Sigmoid colon (tissue), 6 donors: ENCODE measurements at regions not wholly inside any gene's neighbourhood (a gene's known extent, or its start where the extent isn't known, plus 50 kb on each side); places are given as distances from the start of the nearest gene placed in this dataset.

Source experiments
- DNase-seq: peaks from one replicate; pipeline ENCODE4 v3.0.0-alpha.2; 2019
- H3K27ac ChIP-seq, 4 donors: fragments of 200-600 bp; sonication (generic); one replicate each; pipeline ENCODE4 v1.5.1; 2016 to 2019; ENCODE audit warnings: mild to moderate bottlenecking in 1 of 4
- H3K27me3 ChIP-seq, 3 donors: fragments of 200-600 bp; sonication (generic); one replicate each; pipeline ENCODE4 v1.5.1; 2019; ENCODE audit warnings: mild to moderate bottlenecking in 1 of 3
- H3K36me3 ChIP-seq, 4 donors: fragments of 200-600 bp; sonication (generic); one replicate each; pipeline ENCODE4 v1.5.1; 2016 to 2019
- H3K4me1 ChIP-seq, 4 donors: fragments of 200-600 bp; sonication (generic); one replicate each; pipeline ENCODE4 v1.5.1; 2017 to 2019
- H3K4me3 ChIP-seq, 4 donors: fragments of 200-600 bp; sonication (generic); one replicate each; pipeline ENCODE4 v1.5.1; 2017 to 2019; ENCODE audit warnings: mild to moderate bottlenecking in 2 of 4, moderate library complexity in 1 of 4
- H3K9me3 ChIP-seq, 4 donors: fragments of 200-600 bp in 3 of 4; sonication (generic) in 3 of 4; one replicate each; pipeline versions ENCODE4 v1.5.1 to v1.6.1; 2013 to 2019
- EP300 ChIP-seq, 4 donors: sonication (generic); formaldehyde crosslinking; IDR thresholded peaks; one replicate each; pipeline ENCODE4 v1.6.1; 2017; ENCODE audit warnings: antibody characterized with exemption in 4 of 4
- POLR2A ChIP-seq, 2 donors: fragments of 450-650 bp; IDR thresholded peaks; one replicate each; pipeline ENCODE4 v1.6.1; 2016; ENCODE audit warnings: antibody characterized with exemption in 2 of 2, mild to moderate bottlenecking in 2 of 2, moderate library complexity in 2 of 2
- POLR2AphosphoS5 ChIP-seq, 4 donors: sonication (generic); formaldehyde crosslinking; IDR thresholded peaks; one replicate each; pipeline ENCODE4 v1.6.1; 2017; ENCODE audit warnings: antibody characterized with exemption in 4 of 4
- WGBS, 2 donors: extraction: QIAGEN DNeasy Blood & Tissue Kit; methylation state at CpG; one replicate each; pipeline ENCODE4 v1.1.7; 2013; 5-methylcytosine and 5-hydroxymethylcytosine counted together
- intact Hi-C: fragments of 100-400 bp; cut with DNase I; formaldehyde crosslinking; loops from one replicate; pipeline ENCODE4 v1.15.1; 2023
- TF ChIP-seq, protein P1 (sequence below), 4 experiments: fragments of 450-650 bp in 3 of 4; fragments of 200-600 bp in 1 of 4; IDR thresholded peaks; one replicate each; pipeline ENCODE4 v1.5.1; 2016 to 2019; ENCODE audit warnings: antibody characterized with exemption in 4 of 4, mild to moderate bottlenecking in 3 of 4, moderate library complexity in 2 of 4
- donor health status: healthy with polysubstance abuse.
- donor health status: healthy.

GRCh38 chr6:48859562-48860123, 603.4 kb downstream of the MMUT start:
- no peak for TF ChIP-seq POLR2AphosphoS5 (IDR thresholded peaks at IDR 0.05)
- TF ChIP-seq, protein P1, sequence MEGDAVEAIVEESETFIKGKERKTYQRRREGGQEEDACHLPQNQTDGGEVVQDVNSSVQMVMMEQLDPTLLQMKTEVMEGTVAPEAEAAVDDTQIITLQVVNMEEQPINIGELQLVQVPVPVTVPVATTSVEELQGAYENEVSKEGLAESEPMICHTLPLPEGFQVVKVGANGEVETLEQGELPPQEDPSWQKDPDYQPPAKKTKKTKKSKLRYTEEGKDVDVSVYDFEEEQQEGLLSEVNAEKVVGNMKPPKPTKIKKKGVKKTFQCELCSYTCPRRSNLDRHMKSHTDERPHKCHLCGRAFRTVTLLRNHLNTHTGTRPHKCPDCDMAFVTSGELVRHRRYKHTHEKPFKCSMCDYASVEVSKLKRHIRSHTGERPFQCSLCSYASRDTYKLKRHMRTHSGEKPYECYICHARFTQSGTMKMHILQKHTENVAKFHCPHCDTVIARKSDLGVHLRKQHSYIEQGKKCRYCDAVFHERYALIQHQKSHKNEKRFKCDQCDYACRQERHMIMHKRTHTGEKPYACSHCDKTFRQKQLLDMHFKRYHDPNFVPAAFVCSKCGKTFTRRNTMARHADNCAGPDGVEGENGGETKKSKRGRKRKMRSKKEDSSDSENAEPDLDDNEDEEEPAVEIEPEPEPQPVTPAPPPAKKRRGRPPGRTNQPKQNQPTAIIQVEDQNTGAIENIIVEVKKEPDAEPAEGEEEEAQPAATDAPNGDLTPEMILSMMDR (IDR thresholded peaks at IDR 0.05), result no peak
- TF ChIP-seq EP300 (IDR thresholded peaks at IDR 0.05), result no peak
- no peak for TF ChIP-seq POLR2A (IDR thresholded peaks at IDR 0.05)
- Histone ChIP-seq H3K9me3 (no peaks in the 10 kb centered on the region), H3K4me3 (no peak overlapping the region), H3K27ac (no peak overlapping the region), H3K27me3 (no peaks in the 10 kb centered on the region), H3K4me1 (no peaks in the 10 kb centered on the region), H3K36me3 (no peaks in the 10 kb centered on the region)
- intact Hi-C loops, result no loop called here
- DNase-seq, result no peak
- 47 to 79% methylated on average over 2 of the region's 2 CpGs for WGBS, 2 donors

DNA sequence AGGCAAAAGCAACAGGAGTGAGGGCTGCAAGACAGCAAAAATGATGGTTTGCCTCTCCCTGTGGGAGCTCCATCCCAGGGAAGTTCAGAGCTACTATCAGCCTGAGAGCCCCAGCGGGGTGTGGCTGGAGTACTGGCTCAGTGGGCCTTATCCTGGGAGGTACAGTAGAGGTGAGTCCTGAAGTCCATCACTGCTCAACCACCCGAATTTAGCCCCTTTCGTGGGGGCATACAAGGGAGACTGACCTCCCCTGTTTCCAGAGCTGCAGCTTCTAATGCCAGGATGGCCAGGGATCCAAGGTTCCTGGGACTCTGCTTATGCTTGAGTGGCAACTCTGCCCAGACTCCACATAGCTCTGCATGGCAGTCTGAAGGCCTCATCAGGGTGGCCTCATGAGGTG, 617.8 kb downstream of the MMUT start:
- DNase-seq, result no peak
- Histone ChIP-seq H3K36me3 (no peaks in the 10 kb centered on the region), H3K4me3 (no peak overlapping the region), H3K9me3 (peaks cover 0 to 11% (median 2%) of the 10 kb centered on the region in 4 donors), H3K27me3 (no peaks in the 10 kb centered on the region), H3K4me1 (no peaks in the 10 kb centered on the region), H3K27ac (no peak overlapping the region)
- TF ChIP-seq EP300 (IDR thresholded peaks at IDR 0.05), result no peak
- TF ChIP-seq POLR2AphosphoS5 (IDR thresholded peaks at IDR 0.05), result no peak
- no peak for TF ChIP-seq POLR2A (IDR thresholded peaks at IDR 0.05)
- TF ChIP-seq, protein P1 (IDR thresholded peaks at IDR 0.05), result no peak
- 78 to 89% methylated on average over 3 of the region's 3 CpGs for WGBS, 2 donors
- intact Hi-C loops, result no loop called here

GRCh38 chr6:48844696-48845095, 618.4 kb downstream of the MMUT start:
- TF ChIP-seq EP300 (IDR thresholded peaks at IDR 0.05) (no peak), POLR2A (IDR thresholded peaks at IDR 0.05) (no peak), POLR2AphosphoS5 (IDR thresholded peaks at IDR 0.05) (no peak)
- TF ChIP-seq, protein P1 (IDR thresholded peaks at IDR 0.05), result no peak
- H3K27ac ChIP-seq, result no peak overlapping the region
- H3K4me1 ChIP-seq, result no peaks in the 10 kb centered on the region
- H3K4me3 ChIP-seq, result no peak overlapping the region
- intact Hi-C loops, result no loop called here
- no peaks in the 10 kb centered on the region for H3K27me3 ChIP-seq
- 83 to 85% methylated on average over 2 of the region's 2 CpGs for WGBS, 2 donors
- peaks cover 0 to 11% (median 2%) of the 10 kb centered on the region in 4 donors for H3K9me3 ChIP-seq
- no peaks in the 10 kb centered on the region for H3K36me3 ChIP-seq
- no peak for DNase-seq

DNA sequence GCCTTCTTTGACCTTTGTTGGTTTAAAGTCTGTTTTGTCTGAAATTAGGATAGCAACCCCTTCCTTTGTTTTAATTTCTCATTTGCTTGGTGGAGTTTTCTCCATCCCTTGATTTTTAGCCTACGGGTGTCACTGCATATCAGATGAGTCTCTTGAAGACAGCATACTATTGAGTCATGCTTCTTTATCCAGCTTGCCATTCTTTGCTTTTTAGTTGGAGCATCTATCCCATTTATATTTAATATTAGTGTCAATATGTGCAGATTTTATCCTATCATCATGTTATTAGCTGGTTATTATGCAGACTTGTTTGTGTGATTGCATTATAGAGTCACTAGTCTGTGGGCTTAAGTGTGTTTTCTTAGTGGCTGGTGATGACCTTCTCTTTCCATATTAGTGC, 622.2 kb downstream of the MMUT start:
- H3K4me3 ChIP-seq, result no peak overlapping the region
- H3K36me3 ChIP-seq, result no peaks in the 10 kb centered on the region
- TF ChIP-seq POLR2A (IDR thresholded peaks at IDR 0.05) (no peak), EP300 (IDR thresholded peaks at IDR 0.05) (no peak), POLR2AphosphoS5 (IDR thresholded peaks at IDR 0.05) (no peak)
- TF ChIP-seq, protein P1 (IDR thresholded peaks at IDR 0.05), result no peak
- no peaks in the 10 kb centered on the region for H3K4me1 ChIP-seq
- no peak overlapping the region for H3K27ac ChIP-seq
- intact Hi-C loops, result no loop called here
- DNase-seq, result no peak
- H3K9me3 ChIP-seq, result peaks cover 0 to 11% (median 2%) of the 10 kb centered on the region in 4 donors
- no peaks in the 10 kb centered on the region for H3K27me3 ChIP-seq
- 91 to 92% methylated on average over 1 of the region's 1 CpG for WGBS, 2 donors

GRCh38 chr6:48839206-48839605, 623.8 kb downstream of the MMUT start:
- H3K4me3 ChIP-seq, result no peak overlapping the region
- H3K27me3 ChIP-seq, result no peaks in the 10 kb centered on the region
- intact Hi-C loops, result no loop called here
- WGBS, 2 donors, result 16 to 20% methylated on average over 2 of the region's 2 CpGs
- H3K4me1 ChIP-seq, result no peaks in the 10 kb centered on the region
- no peaks in the 10 kb centered on the region for H3K36me3 ChIP-seq
- no peak for DNase-seq
- TF ChIP-seq POLR2AphosphoS5 (IDR thresholded peaks at IDR 0.05) (no peak), EP300 (IDR thresholded peaks at IDR 0.05) (no peak), POLR2A (IDR thresholded peaks at IDR 0.05) (no peak)
- TF ChIP-seq, protein P1 (IDR thresholded peaks at IDR 0.05), result no peak
- H3K27ac ChIP-seq, result no peak overlapping the region
- H3K9me3 ChIP-seq, result peaks cover 0 to 11% (median 2%) of the 10 kb centered on the region in 4 donors
